NCI-H526 (cell line): ENCODE measurements at regions not wholly inside any gene's neighbourhood (a gene's known extent, or its start where the extent isn't known, plus 50 kb on each side); places are given as distances from the start of the nearest gene placed in this dataset.

Experiments
- DNase-seq, 2 experiments: peaks; one replicate each; lab custom pipeline; 2025; lab: John Stamatoyannopoulos, UW

- DNase-seq = no peak
Observed at GRCh38 chr4:34010751-34011519, 2233.4 kb downstream of the ARAP2 start.

- DNase-seq = no peak
Observed at GRCh38 chr4:34035225-34035624, 2209.1 kb downstream of the ARAP2 start.

GRCh38 chr4:34037280-34037679 lies 2207.0 kb downstream of the ARAP2 start:
- no peak for DNase-seq

- no peak for DNase-seq
Observed at GRCh38 chr4:34039766-34040165, 2204.5 kb downstream of the ARAP2 start.

- DNase-seq = no peak
Observed at GRCh38 chr4:34043131-34043530, 2201.2 kb downstream of the ARAP2 start.

- no peak for DNase-seq
Observed at GRCh38 chr4:34046580-34046979, 2197.7 kb downstream of the ARAP2 start.

- no peak for DNase-seq
Observed at GRCh38 chr4:34047363-34047762, 2197.0 kb downstream of the ARAP2 start.

- DNase-seq = no peak
Observed at GRCh38 chr4:34066126-34066525, 2178.2 kb downstream of the ARAP2 start.

- DNase-seq = no peak
Observed at GRCh38 chr4:34091451-34091850, 2152.9 kb downstream of the ARAP2 start.

GRCh38 chr4:34094114-34094513 lies 2150.2 kb downstream of the ARAP2 start:
- no peak for DNase-seq

- no peak for DNase-seq
Observed at GRCh38 chr4:34105311-34105710, 2139.0 kb downstream of the ARAP2 start.

- no peak for DNase-seq
Observed at GRCh38 chr4:34108391-34108790, 2135.9 kb downstream of the ARAP2 start.

GRCh38 chr4:34112573-34112972 lies 2131.7 kb downstream of the ARAP2 start:
- DNase-seq = no peak

GRCh38 chr4:34138385-34138784 lies 2105.9 kb downstream of the ARAP2 start:
- no peak for DNase-seq

- DNase-seq = no peak
Observed at GRCh38 chr4:34139346-34139745, 2105.0 kb downstream of the ARAP2 start.

- DNase-seq = no peak
Observed at GRCh38 chr4:34148322-34148908, 2095.9 kb downstream of the ARAP2 start.

GRCh38 chr4:34157547-34157946 lies 2086.8 kb downstream of the ARAP2 start:
- no peak for DNase-seq

GRCh38 chr4:34158878-34159277 lies 2085.4 kb downstream of the ARAP2 start:
- no peak for DNase-seq

- no peak for DNase-seq
Observed at GRCh38 chr4:34170946-34171345, 2073.4 kb downstream of the ARAP2 start.

- no peak for DNase-seq
Observed at GRCh38 chr4:34176609-34177008, 2067.7 kb downstream of the ARAP2 start.

- DNase-seq = no peak
Observed at GRCh38 chr4:34178476-34178875, 2065.8 kb downstream of the ARAP2 start.

GRCh38 chr4:34181311-34181841 lies 2062.9 kb downstream of the ARAP2 start:
- no peak for DNase-seq

GRCh38 chr4:34181891-34182290 lies 2062.4 kb downstream of the ARAP2 start:
- no peak for DNase-seq

GRCh38 chr4:34182306-34182705 lies 2062.0 kb downstream of the ARAP2 start:
- no peak for DNase-seq
